RCC 7860 (cell line): ENCODE measurements at regions not wholly inside any gene's neighbourhood (a gene's known extent, or its start where the extent isn't known, plus 50 kb on each side); places are given as distances from the start of the nearest gene placed in this dataset.

Experiments
- DNase-seq: peaks from one replicate; pipeline ENCODE4 v3.0.0-alpha.2; 2015; ENCODE audit warnings: low spot score
- FAIRE-seq: peaks from 2 replicates; lab custom pipeline; 2012; peaks lifted over from hg19 to GRCh38; lab: Jason Lieb, UNC

DNA sequence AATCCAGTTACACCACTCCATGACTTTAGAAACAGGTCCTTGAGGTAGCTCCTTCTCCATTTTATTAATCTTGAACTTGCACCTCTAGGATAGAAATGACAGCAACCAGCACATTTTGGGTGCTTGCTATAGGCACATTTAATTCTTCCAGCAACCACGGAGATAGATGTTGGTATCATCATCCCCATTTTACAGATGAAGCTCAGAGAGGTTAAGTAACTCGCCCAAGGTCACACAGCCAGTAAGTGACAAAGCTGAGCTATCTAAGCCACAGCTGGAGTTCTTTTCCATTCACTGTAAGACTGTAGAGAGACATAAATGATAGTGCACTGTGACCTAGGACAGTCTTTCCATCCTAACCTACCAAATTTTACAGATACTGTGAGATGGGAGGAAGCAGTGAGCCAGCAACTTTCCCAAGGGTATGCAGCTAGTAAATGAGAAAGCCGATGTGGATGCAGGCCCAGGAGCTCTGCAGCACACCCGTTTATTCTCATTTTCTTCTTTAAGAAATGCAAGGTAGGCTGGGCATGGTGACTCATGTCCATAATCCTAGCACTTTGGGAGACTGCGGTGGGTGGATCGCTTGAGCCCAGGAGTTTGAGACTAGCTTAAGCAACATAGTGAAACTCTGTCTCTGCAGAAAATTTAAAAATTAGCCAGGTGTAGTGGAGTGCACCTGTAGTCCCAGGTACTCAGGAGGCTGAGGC, 103.2 kb downstream of the TBX5 start:
- no peak for DNase-seq
- no peak for FAIRE-seq

DNA sequence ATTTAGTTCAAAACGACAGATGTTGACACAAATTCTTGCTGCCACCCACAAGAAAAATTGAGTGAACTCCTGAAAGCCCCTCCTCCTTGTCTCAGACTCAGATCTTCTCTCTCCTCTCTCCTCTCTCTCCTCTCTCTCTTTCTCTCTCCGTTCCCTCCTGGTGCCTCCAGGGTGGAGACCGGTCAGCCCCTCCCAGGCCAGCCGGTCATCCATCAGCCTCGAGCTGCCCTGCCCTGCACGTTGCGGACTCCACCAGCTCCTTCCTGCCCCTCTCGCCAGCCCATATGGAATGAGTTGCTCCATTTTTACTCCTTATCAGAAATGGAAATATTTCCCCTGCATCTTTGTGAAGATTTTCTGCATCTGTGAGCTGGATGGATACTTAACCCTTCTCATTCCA, 103.8 kb downstream of the TBX5 start:
- no peak for FAIRE-seq
- no peak for DNase-seq

GRCh38 chr12:114294303-114294685, 111.7 kb downstream of the TBX5 start:
- no peak for DNase-seq
- FAIRE-seq: no peak

DNA sequence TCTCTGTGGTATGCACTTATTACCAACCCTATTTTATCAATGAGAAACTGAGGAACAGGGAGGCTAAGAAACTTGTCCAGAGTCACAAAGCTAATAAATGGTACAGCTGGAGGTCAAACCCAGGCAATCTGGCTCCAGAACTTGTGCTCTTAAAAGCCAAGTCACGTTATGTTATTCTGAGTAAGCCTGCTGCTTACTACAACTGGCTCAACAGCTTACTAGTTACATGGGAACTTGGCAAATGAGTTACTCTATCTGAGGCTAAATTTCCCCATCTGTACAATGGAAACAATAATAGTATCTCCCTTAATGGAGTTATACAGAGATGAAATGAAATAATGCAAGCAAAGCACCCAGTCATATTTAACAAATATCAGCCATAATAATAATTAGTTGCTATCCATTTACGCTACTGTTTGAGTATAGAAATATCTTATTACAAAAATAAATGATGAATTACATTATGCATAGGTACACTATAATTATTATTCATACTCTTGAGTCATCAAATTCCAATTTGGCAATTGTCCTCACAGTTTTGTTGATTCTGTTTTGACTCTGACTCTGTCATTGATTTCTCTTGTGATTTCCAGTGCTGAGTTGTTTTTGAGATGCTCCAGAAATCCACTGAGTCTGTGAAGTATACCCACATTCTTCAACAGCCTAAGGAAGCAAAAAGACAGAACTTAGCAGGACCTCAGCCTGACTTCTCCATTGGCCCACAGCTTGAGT, 112.2 kb downstream of the TBX5 start:
- FAIRE-seq (no peak), DNase-seq (no peak)

- FAIRE-seq: no peak
- no peak for DNase-seq
Observed at GRCh38 chr12:114293073-114293472, 112.9 kb downstream of the TBX5 start.

- no peak for FAIRE-seq
Observed at GRCh38 chr12:114291389-114292060, 114.4 kb downstream of the TBX5 start.

GRCh38 chr12:114287821-114288525, 118.0 kb downstream of the TBX5 start:
- FAIRE-seq: no peak
- DNase-seq: no peak

More at GRCh38 chr12:114291389-114292060, 114.4 kb downstream of the TBX5 start:
- no peak for DNase-seq

DNA sequence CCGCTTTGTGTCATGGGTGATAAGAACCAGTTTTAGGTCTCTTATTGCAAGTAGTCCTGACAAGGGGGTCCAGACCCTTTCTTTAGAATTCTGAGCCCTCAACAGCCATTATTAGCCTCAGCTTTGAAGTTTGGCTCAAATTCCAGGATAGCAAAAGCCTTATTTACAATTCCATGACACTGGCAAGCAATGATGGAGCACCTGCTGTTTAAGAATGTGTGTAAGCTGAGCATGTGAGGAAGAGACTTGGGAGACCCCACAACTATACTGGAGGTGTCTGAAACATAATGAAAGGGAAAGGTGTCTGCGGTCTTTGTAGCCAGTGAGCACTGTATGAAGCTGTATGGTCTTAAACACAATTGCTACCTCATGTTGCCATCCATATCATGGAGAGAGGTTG, 119.8 kb downstream of the TBX5 start:
- FAIRE-seq (no peak), DNase-seq (no peak)

- FAIRE-seq (no peak), DNase-seq (no peak)
Observed at GRCh38 chr12:114285554-114285953, 120.4 kb downstream of the TBX5 start.

DNA sequence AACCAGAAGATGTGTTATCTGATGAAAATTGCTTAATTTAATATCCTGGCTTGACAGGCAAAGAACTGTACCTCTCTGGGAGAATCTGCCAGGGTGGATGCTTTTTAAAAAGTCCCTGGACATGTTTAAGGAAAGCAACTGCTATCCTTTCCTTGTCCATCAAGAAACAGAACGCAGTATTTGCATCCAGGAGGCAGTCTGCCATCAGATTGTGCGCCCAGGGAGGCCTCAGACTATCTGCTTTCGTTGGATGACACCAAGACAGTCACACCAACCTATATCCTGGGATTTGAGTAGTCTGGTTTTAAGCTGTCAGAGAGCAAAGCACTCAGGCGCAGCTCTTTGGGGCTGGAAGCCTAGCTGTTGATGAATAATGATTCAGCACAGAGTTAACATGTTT, 121.9 kb downstream of the TBX5 start:
- FAIRE-seq (no peak), DNase-seq (no peak)

- FAIRE-seq (no peak), DNase-seq (no peak)
Observed at GRCh38 chr12:114275932-114276785, 129.8 kb downstream of the TBX5 start.

DNA sequence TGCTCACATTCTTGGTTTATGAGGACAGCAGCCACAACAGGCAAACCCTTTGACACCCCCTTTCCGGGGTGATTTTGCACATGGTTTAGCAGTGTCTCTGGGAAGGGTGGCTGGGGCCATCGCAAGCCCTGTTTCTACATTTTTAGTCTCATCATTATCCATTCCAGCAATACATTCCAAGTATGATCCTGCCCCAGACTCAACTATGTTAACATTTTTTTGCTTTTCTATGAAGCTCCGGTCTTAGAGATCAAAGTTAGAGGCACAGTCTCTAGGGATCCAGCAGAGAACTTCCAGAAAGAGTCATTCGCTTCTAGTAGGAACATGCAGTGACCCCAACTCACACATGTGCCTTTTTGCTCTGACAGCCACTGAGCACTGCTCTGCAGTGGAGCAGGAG, 130.9 kb downstream of the TBX5 start:
- DNase-seq (no peak), FAIRE-seq (no peak)

DNA sequence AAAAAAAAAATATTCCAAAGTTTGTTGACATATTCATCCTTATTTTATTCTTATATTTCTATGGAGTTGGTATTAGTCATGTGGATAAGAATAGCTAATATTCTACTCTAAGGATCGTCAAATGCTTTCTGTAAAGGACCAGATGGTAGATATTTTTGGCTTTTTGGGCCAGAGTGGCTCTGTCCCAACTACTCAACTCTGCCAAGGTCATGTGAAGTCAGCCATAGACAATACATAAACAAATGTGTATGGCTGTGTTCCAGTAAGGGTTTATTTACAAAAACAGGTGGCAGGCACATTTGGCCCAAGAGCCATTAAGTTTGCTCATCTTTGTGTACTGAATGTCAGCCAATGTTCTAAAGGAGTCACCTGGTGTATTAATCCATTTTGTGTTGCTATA, 131.8 kb downstream of the TBX5 start:
- DNase-seq (no peak), FAIRE-seq (no peak)

DNA sequence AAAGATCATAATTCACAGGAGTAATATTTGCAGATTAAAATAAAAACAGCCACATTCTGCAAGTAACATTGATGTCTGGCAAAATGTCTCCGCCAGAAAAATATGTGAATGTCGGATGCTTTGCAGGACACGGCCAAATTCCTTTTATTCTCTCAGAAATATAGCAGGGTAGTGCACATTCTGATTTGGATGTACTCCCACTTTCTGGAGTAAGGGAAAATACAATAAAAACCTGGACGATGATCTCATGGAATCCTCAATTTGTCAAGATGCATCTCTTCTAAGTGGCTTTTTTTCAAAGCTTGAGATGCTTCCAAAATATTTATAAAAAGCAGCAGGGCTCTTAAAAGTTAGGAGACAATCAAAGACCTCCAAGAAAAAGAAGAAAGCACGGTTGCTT, 133.3 kb downstream of the TBX5 start:
- FAIRE-seq: no peak

GRCh38 chr12:114272071-114272470, 133.9 kb downstream of the TBX5 start:
- no peak for FAIRE-seq
- no peak for DNase-seq

More for the DNA sequence above, 133.3 kb downstream of the TBX5 start:
- no peak for DNase-seq

DNA sequence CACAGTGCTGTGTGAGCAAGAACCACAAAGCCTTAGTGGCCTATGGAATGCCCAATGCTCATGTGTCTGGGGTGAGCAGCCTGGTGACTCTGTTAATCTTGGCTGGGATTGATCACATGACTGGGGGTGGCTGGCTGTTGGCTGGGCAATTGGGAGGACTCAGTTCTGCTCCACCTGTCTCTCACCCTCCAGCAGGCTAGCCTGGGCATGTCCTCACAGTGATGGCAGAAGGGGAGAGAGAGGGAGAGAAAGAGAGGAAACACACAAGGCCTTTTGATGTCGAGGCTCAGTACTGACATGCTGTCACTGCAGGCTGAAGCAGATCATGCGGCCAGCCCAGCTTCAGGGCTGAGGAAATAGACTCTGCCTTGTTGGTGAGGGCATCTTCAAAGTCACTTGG, 136.8 kb downstream of the TBX5 start:
- FAIRE-seq (no peak), DNase-seq (no peak)

GRCh38 chr12:114266536-114266935, 139.4 kb downstream of the TBX5 start:
- FAIRE-seq: no peak
- DNase-seq: no peak

GRCh38 chr12:114265036-114265435, 140.9 kb downstream of the TBX5 start:
- DNase-seq (no peak), FAIRE-seq (no peak)

- FAIRE-seq: no peak
- no peak for DNase-seq
Observed at GRCh38 chr12:114263056-114263805, 142.7 kb downstream of the TBX5 start.

DNA sequence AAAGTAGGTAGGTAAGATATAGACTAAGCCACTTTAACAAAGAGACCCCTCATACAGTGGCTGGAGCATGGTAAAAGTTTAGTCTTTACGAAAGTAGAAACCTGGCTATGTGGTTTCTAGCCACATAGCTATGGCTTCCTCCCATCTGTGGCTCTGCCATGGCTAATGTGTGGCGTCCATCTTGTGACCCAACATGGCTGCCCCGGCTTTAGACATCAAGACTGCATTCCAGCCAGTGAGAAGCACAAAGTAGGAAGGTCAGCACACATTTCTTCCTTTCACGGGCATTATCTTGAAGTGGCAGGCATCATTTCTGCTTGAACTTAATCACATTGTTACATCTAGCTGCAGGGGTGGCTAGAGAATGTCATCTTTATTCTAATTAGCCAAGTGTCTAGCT, 148.3 kb downstream of the TBX5 start:
- no peak for FAIRE-seq
- DNase-seq: no peak
